MM.1S (cell line): ENCODE measurements at regions not wholly inside any gene's neighbourhood (a gene's known extent, or its start where the extent isn't known, plus 50 kb on each side); places are given as distances from the start of the nearest gene placed in this dataset.
"Not testable (repeated sequence)": the region's sequence is repeated elsewhere in the genome, so short reads cannot be mapped to it uniquely, and the experiment has no call there.

ENCODE experiments used
- CTCF ChIP-seq: fragments of 300-600 bp; sonication (generic); IDR thresholded peaks from 2 replicates; pipeline ENCODE4 v1.5.1; 2016; ENCODE audit warnings: antibody characterized with exemption, low read length, mixed read lengths
- EZH2 ChIP-seq: fragments of 300-600 bp; sonication (generic); optimal IDR thresholded peaks from 2 replicates; pipeline ENCODE3; 2017; ENCODE audit warnings: low read depth, mild to moderate bottlenecking, antibody characterized with exemption, low read length, mixed read lengths
- EZH2phosphoT487 ChIP-seq: fragments of 300-600 bp; sonication (generic); IDR thresholded peaks from 2 replicates; pipeline ENCODE4 v1.6.1; 2018; ENCODE audit warnings: antibody characterized with exemption, low read length

- not testable (repeated sequence) for TF ChIP-seq EZH2phosphoT487, CTCF, EZH2
Observed at GRCh38 chr6:10134185-10134584, 280.7 kb downstream of the TFAP2A start.
